ENCODE measurements at regions not wholly inside any gene's neighbourhood (a gene's known extent, or its start where the extent isn't known, plus 50 kb on each side); places are given as distances from the start of the nearest gene placed in this dataset.

- no peak for DNase-seq
- no peak overlapping the region for H3K27ac ChIP-seq
- peaks cover 9% of the 10 kb centered on the region for H3K4me1 ChIP-seq
- no peaks in the 10 kb centered on the region for H3K9me3 ChIP-seq
- no peaks in the 10 kb centered on the region for H3K27me3 ChIP-seq
- H3K36me3 ChIP-seq (ENCODE audit: low read depth, missing control alignments): no peaks in the 10 kb centered on the region
- WGBS, 2 donors: 86% methylated on average over 9 to 14 of the region's 14 CpGs
- TF ChIP-seq CTCF (IDR thresholded peaks at IDR 0.05) (no peak), POLR2A (IDR thresholded peaks at IDR 0.05) (no peak)
- no peak overlapping the region for H3K4me3 ChIP-seq
- intact Hi-C loops (cut with DNase I; ENCODE audit: low total_unique reads): no loop called here
Measured at GRCh38 chr2:64326578-64327050, 127.3 kb upstream of the LGALSL start.

GRCh38 chr2:64327129-64327509 lies 126.8 kb upstream of the LGALSL start:
- peaks cover 9% of the 10 kb centered on the region for H3K4me1 ChIP-seq
- TF ChIP-seq POLR2A (IDR thresholded peaks at IDR 0.05): no peak
- TF ChIP-seq CTCF (IDR thresholded peaks at IDR 0.05): no peak
- H3K27me3 ChIP-seq: no peaks in the 10 kb centered on the region
- 82 to 94% methylated on average over 5 of the region's 5 CpGs for WGBS, 2 donors
- H3K27ac ChIP-seq: no peak overlapping the region
- H3K4me3 ChIP-seq: no peak overlapping the region
- DNase-seq: no peak
- H3K9me3 ChIP-seq: no peaks in the 10 kb centered on the region
- no peaks in the 10 kb centered on the region for H3K36me3 ChIP-seq (ENCODE audit: low read depth, missing control alignments)
- intact Hi-C loops (cut with DNase I; ENCODE audit: low total_unique reads): no loop called here

GRCh38 chr2:64327510-64328414 lies 126.2 kb upstream of the LGALSL start:
- Histone ChIP-seq H3K4me1 (peaks cover 9% of the 10 kb centered on the region), H3K9me3 (no peaks in the 10 kb centered on the region), H3K27ac (peak overlapping the region in 1 of 2 donors; percentile 28), H3K4me3 (no peak overlapping the region), H3K27me3 (no peaks in the 10 kb centered on the region), H3K36me3 (ENCODE audit: low read depth, missing control alignments) (no peaks in the 10 kb centered on the region)
- intact Hi-C loops (cut with DNase I; ENCODE audit: low total_unique reads): no loop called here
- peak; percentile 22 to 41 (median 37) for TF ChIP-seq CTCF (IDR thresholded peaks at IDR 0.05)
- TF ChIP-seq POLR2A (IDR thresholded peaks at IDR 0.05): no peak
- DNase-seq: peak; percentile 67
- WGBS, 2 donors: 68 to 71% methylated on average over 16 of the region's 16 CpGs

GRCh38 chr2:64328415-64328722 lies 125.6 kb upstream of the LGALSL start:
- TF ChIP-seq CTCF (IDR thresholded peaks at IDR 0.05) (no peak), POLR2A (IDR thresholded peaks at IDR 0.05) (no peak)
- peak overlapping the region in 1 of 2 donors; percentile 28 for H3K27ac ChIP-seq
- WGBS, 2 donors: 59 to 68% methylated on average over 8 of the region's 8 CpGs
- H3K4me1 ChIP-seq: peaks cover 9% of the 10 kb centered on the region
- H3K4me3 ChIP-seq: no peak overlapping the region
- H3K36me3 ChIP-seq (ENCODE audit: low read depth, missing control alignments): no peaks in the 10 kb centered on the region
- no peaks in the 10 kb centered on the region for H3K9me3 ChIP-seq
- intact Hi-C loops (cut with DNase I; ENCODE audit: low total_unique reads): no loop called here
- no peaks in the 10 kb centered on the region for H3K27me3 ChIP-seq
- no peak for DNase-seq

- Histone ChIP-seq H3K27ac (no peak overlapping the region), H3K9me3 (no peaks in the 10 kb centered on the region), H3K27me3 (no peaks in the 10 kb centered on the region), H3K4me1 (peaks cover 9% of the 10 kb centered on the region), H3K4me3 (no peak overlapping the region), H3K36me3 (ENCODE audit: low read depth, missing control alignments) (no peaks in the 10 kb centered on the region)
- 86 to 90% methylated on average over 3 of the region's 3 CpGs for whole genome bisulfite sequencing, 2 donors
- intact Hi-C loops (cut with DNase I; ENCODE audit: low total_unique reads): no loop called here
- TF ChIP-seq POLR2A (IDR thresholded peaks at IDR 0.05): no peak
- TF ChIP-seq CTCF (IDR thresholded peaks at IDR 0.05): no peak
- DNase-seq: no peak
Measured at GRCh38 chr2:64328756-64329155, 125.2 kb upstream of the LGALSL start.
